Tibial nerve (tissue), 4 donors: ENCODE measurements at regions not wholly inside any gene's neighbourhood (a gene's known extent, or its start where the extent isn't known, plus 50 kb on each side); places are given as distances from the start of the nearest gene placed in this dataset.

ENCODE experiments used
- DNase-seq, 2 donors: peaks; one replicate each; pipeline ENCODE4 v3.0.0-alpha.2; 2019; ENCODE audit warnings: low spot score in 2 of 2
- H3K27ac ChIP-seq, 4 donors: fragments of 200-600 bp; sonication (generic) in 3 of 4; one replicate each; pipeline ENCODE4 v1.5.1; 2017 to 2019; ENCODE audit warnings: mild to moderate bottlenecking in 1 of 4
- H3K27me3 ChIP-seq, 2 donors: fragments of 200-600 bp; sonication (generic) in 1 of 2; one replicate each; pipeline versions ENCODE4 v1.5.1 to v1.6.0; 2017 to 2019
- H3K36me3 ChIP-seq, 3 donors: fragments of 200-600 bp; sonication (generic); one replicate each; pipeline ENCODE4 v1.5.1; 2018 to 2019
- H3K4me1 ChIP-seq, 4 donors: fragments of 200-600 bp; sonication (generic) in 3 of 4; one replicate each; pipeline ENCODE4 v1.5.1; 2017 to 2019
- H3K4me3 ChIP-seq, 4 donors: fragments of 200-600 bp; sonication (generic) in 3 of 4; one replicate each; pipeline ENCODE4 v1.5.1; 2017 to 2019; ENCODE audit warnings: mild to moderate bottlenecking in 1 of 4, moderate library complexity in 1 of 4
- H3K9me3 ChIP-seq, 4 donors: fragments of 200-600 bp; sonication (generic) in 3 of 4; one replicate each; pipeline ENCODE4 v1.5.1; 2017 to 2019
- CTCF ChIP-seq, 5 experiments: fragments of 200-600 bp in 3 of 5; fragments of 450-650 bp in 2 of 5; sonication (generic) in 3 of 5; IDR thresholded peaks; one replicate each; pipeline ENCODE4 v1.5.1; 2016 to 2019; ENCODE audit warnings: antibody characterized with exemption in 5 of 5, mild to moderate bottlenecking in 3 of 5, moderate library complexity in 2 of 5
- EP300 ChIP-seq, 2 donors: sonication (generic); formaldehyde crosslinking; IDR thresholded peaks; one replicate each; pipeline ENCODE4 v1.6.1; 2017; ENCODE audit warnings: antibody characterized with exemption in 2 of 2, mild to moderate bottlenecking in 1 of 2
- POLR2A ChIP-seq, 2 donors: fragments of 450-650 bp; IDR thresholded peaks; one replicate each; pipeline ENCODE4 v1.6.1; 2017; ENCODE audit warnings: antibody characterized with exemption in 2 of 2, mild to moderate bottlenecking in 2 of 2, moderate library complexity in 2 of 2
- WGBS, 2 donors: methylation state at CpG; one replicate each; pipeline ENCODE4 v1.1.5; 2018; 5-methylcytosine and 5-hydroxymethylcytosine counted together

- H3K9me3 ChIP-seq, result no peaks in the 10 kb centered on the region
- no peak overlapping the region for H3K27ac ChIP-seq
- 55 to 70% methylated on average over 1 of the region's 1 CpG for WGBS, 2 donors
- H3K4me1 ChIP-seq, result no peaks in the 10 kb centered on the region
- no peaks in the 10 kb centered on the region for H3K27me3 ChIP-seq
- TF ChIP-seq CTCF (IDR thresholded peaks at IDR 0.05) (no peak), EP300 (IDR thresholded peaks at IDR 0.05) (no peak), POLR2A (IDR thresholded peaks at IDR 0.05) (no peak)
- DNase-seq, result no peak
- H3K4me3 ChIP-seq, result no peak overlapping the region
- H3K36me3 ChIP-seq, result no peaks in the 10 kb centered on the region
Measured at GRCh38 chr3:117310536-117310935, 601.0 kb downstream of the TUSC7 start.

- H3K27me3 ChIP-seq, result no peaks in the 10 kb centered on the region
- DNase-seq, result no peak
- H3K4me3 ChIP-seq, result no peak overlapping the region
- no peaks in the 10 kb centered on the region for H3K9me3 ChIP-seq
- H3K36me3 ChIP-seq, result no peaks in the 10 kb centered on the region
- H3K27ac ChIP-seq, result no peak overlapping the region
- WGBS, 2 donors, result 88 to 89% methylated on average over 2 of the region's 2 CpGs
- H3K4me1 ChIP-seq, result no peaks in the 10 kb centered on the region
- TF ChIP-seq EP300 (IDR thresholded peaks at IDR 0.05) (no peak), POLR2A (IDR thresholded peaks at IDR 0.05) (no peak), CTCF (IDR thresholded peaks at IDR 0.05) (no peak)
Measured at GRCh38 chr3:117314441-117315150, 605.0 kb downstream of the TUSC7 start.

- no peak for DNase-seq
- WGBS, 2 donors, result 18 to 24% methylated on average over 1 of the region's 1 CpG
- H3K4me3 ChIP-seq, result no peak overlapping the region
- no peaks in the 10 kb centered on the region for H3K36me3 ChIP-seq
- no peaks in the 10 kb centered on the region for H3K4me1 ChIP-seq
- H3K9me3 ChIP-seq, result peaks cover 0 to 19% (median 4%) of the 10 kb centered on the region in 4 donors
- H3K27me3 ChIP-seq, result no peaks in the 10 kb centered on the region
- no peak overlapping the region for H3K27ac ChIP-seq
- TF ChIP-seq POLR2A (IDR thresholded peaks at IDR 0.05) (no peak), CTCF (IDR thresholded peaks at IDR 0.05) (no peak), EP300 (IDR thresholded peaks at IDR 0.05) (no peak)
Measured at GRCh38 chr3:117322866-117323265, 613.3 kb downstream of the TUSC7 start.

GRCh38 chr3:117346901-117347300, 637.3 kb downstream of the TUSC7 start:
- Histone ChIP-seq H3K4me1 (no peaks in the 10 kb centered on the region), H3K9me3 (no peaks in the 10 kb centered on the region), H3K27me3 (no peaks in the 10 kb centered on the region), H3K36me3 (no peaks in the 10 kb centered on the region), H3K4me3 (no peak overlapping the region), H3K27ac (no peak overlapping the region)
- WGBS, 2 donors, result 68 to 76% methylated on average over 3 of the region's 3 CpGs
- no peak for DNase-seq
- no peak for TF ChIP-seq POLR2A (IDR thresholded peaks at IDR 0.05)
- peak in 1 of 2 donors; percentile 36 for TF ChIP-seq EP300 (IDR thresholded peaks at IDR 0.05)
- TF ChIP-seq CTCF (IDR thresholded peaks at IDR 0.05), result no peak

- no peak for DNase-seq
- Histone ChIP-seq H3K4me1 (no peaks in the 10 kb centered on the region), H3K4me3 (no peak overlapping the region), H3K27me3 (no peaks in the 10 kb centered on the region), H3K27ac (no peak overlapping the region), H3K9me3 (no peaks in the 10 kb centered on the region), H3K36me3 (no peaks in the 10 kb centered on the region)
- 79 to 85% methylated on average over 1 of the region's 1 CpG for WGBS, 2 donors
- TF ChIP-seq EP300 (IDR thresholded peaks at IDR 0.05) (no peak), CTCF (IDR thresholded peaks at IDR 0.05) (no peak), POLR2A (IDR thresholded peaks at IDR 0.05) (no peak)
Measured at GRCh38 chr3:117348884-117349283, 639.3 kb downstream of the TUSC7 start.
